ENCODE measurements at regions not wholly inside any gene's neighbourhood (a gene's known extent, or its start where the extent isn't known, plus 50 kb on each side); places are given as distances from the start of the nearest gene placed in this dataset.
A peak's percentile ranks its signal among the peaks of the same experiment; 100 is the strongest.

DNA sequence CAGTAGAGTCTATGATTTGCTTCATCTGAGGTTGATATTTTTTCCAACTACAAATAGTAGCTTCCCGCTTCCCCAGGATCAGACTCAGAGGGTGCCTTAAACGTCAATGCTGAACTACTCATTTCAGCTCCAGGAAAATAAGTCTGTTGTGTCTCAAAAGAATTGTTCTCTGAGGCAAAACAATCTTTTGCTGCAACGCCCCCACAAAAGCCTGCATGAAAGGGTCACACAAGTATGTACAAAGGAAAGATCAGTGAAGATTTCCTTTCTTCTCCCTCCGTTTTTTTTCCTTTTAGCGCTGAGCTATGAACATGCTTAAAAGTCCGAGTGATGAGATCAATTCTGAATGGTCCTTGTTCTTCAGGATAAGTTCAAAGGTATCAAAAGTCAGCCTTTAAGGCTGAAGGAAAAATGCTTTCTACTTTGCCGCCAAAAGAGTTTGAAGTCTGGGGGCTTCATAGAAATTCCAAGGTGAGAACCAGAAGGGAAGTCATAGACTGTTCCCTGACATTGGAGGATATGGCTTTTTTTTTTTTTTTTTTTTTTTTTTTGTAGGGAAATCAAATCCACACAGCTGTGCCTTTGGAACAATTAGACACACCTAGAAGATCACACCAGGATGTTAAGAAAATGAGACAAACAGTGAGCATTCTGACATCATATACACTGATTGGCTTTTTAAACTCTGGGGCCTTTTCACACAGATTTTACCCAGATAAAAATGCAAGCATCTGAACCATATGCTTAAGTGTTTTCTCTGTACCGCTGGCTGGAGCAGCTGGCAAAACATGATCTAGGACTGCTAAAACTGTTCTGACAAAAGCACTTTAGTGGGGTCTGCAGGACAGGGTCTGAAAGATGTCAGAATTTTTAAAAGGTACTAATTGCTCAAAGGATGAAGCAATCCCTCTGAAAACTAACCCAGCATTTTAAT lies 329.3 kb downstream of the ENC1 start:
- no peak for DNase-seq (ENCODE audit: low read depth)
- no peak overlapping the region for H3K4me3 ChIP-seq (replicated peaks; ENCODE audit: low read depth, low read length)
- TF ChIP-seq CTCF (IDR thresholded peaks at IDR 0.05; ENCODE audit: low read length, missing control alignments): no peak

GRCh38 chr5:74310386-74310785 lies 330.1 kb downstream of the ENC1 start:
- no peak for TF ChIP-seq CTCF (IDR thresholded peaks at IDR 0.05; ENCODE audit: low read length, missing control alignments)
- no peak overlapping the region for H3K4me3 ChIP-seq (replicated peaks; ENCODE audit: low read depth, low read length)
- DNase-seq (ENCODE audit: low read depth): no peak

DNA sequence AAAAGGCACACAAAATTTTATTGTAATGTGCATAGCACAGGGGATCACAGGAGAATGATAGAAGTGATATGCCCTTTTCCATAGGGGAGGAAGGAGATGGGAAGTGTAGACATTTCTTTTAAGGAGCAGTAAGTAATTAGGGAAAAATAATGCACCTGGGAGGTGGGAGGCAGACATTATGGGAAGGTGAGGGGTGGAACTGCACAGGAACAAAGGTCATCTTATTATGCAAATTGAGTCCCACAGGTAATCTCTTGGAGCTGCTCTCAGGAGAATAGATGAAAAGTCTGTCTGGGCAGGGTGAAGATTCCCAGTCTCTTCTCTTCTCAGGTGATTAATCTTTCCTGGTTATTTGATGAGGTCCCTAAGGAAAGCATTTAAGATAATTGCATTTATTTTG lies 331.5 kb downstream of the ENC1 start:
- H3K4me3 ChIP-seq (replicated peaks; ENCODE audit: low read depth, low read length): no peak overlapping the region
- DNase-seq (ENCODE audit: low read depth): no peak
- TF ChIP-seq CTCF (IDR thresholded peaks at IDR 0.05; ENCODE audit: low read length, missing control alignments): no peak

DNA sequence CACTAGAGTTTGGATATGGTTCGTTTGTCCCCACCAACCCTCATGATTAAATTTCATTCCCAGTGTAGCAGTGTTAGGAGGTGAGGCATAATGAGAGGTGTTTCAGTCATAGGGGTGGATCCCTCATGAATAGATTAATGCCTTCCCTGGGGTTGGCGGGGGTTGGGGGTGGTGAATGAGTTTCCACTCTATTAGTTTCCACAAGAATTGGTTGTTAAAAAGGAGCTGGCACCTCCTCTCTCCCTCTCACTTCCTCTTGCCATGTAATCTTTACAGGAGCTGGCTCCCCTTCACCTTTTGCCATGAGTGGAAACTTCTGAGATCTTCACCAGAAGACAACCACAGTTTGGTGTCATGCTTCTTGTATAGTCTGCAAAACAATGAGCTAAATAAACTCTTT lies 333.7 kb downstream of the ENC1 start:
- TF ChIP-seq CTCF (IDR thresholded peaks at IDR 0.05; ENCODE audit: low read length, missing control alignments): no peak
- H3K4me3 ChIP-seq (replicated peaks; ENCODE audit: low read depth, low read length): no peak overlapping the region
- DNase-seq (ENCODE audit: low read depth): no peak

GRCh38 chr5:74304536-74304935 lies 336.0 kb downstream of the ENC1 start:
- H3K4me3 ChIP-seq (replicated peaks; ENCODE audit: low read depth, low read length): no peak overlapping the region
- no peak for DNase-seq (ENCODE audit: low read depth)
- no peak for TF ChIP-seq CTCF (IDR thresholded peaks at IDR 0.05; ENCODE audit: low read length, missing control alignments)

- TF ChIP-seq CTCF (IDR thresholded peaks at IDR 0.05; ENCODE audit: low read length, missing control alignments): no peak
- no peak overlapping the region for H3K4me3 ChIP-seq (replicated peaks; ENCODE audit: low read depth, low read length)
- DNase-seq (ENCODE audit: low read depth): peak; percentile 42
Measured at GRCh38 chr5:74303578-74303977, 336.9 kb downstream of the ENC1 start.

DNA sequence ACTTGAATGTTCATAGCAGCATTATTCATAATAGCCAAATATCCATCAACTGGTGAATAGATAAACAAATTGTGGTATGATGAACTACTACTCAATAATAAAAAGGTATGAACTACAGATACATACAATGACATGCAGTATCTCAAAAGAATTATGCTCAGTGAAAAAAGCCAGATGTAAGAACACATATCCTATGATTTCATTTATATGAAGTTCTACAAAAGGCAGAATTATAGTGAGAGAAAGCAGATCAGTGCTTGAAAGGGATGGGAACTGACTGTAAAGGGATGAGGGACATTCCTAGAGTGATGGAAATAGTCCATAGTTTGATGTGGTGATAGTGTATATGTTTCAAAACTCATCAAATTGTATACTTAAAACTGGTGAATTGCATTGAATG lies 339.0 kb downstream of the ENC1 start:
- H3K4me3 ChIP-seq (replicated peaks; ENCODE audit: low read depth, low read length): no peak overlapping the region
- no peak for DNase-seq (ENCODE audit: low read depth)
- no peak for TF ChIP-seq CTCF (IDR thresholded peaks at IDR 0.05; ENCODE audit: low read length, missing control alignments)
